Loucy (cell line): ENCODE measurements at regions not wholly inside any gene's neighbourhood (a gene's known extent, or its start where the extent isn't known, plus 50 kb on each side); places are given as distances from the start of the nearest gene placed in this dataset.

Experiments used
- CTCF ChIP-seq: fragments of 200-600 bp; sonication (generic); conservative IDR thresholded peaks from 2 replicates; pipeline ENCODE4 v1.5.1; 2014; ENCODE audit warnings: mild to moderate bottlenecking, antibody characterized with exemption, low read length
- EZH2phosphoT487 ChIP-seq: fragments of 200-600 bp; IDR thresholded peaks from 2 replicates; pipeline ENCODE4 v1.6.1; 2018; ENCODE audit warnings: antibody characterized with exemption, mild to moderate bottlenecking, moderate library complexity, borderline replicate concordance

GRCh38 chr16:65763640-65764305, 602.7 kb upstream of the CDH5 start:
- no peak for TF ChIP-seq CTCF
- no peak for TF ChIP-seq EZH2phosphoT487
